ENCODE measurements at regions not wholly inside any gene's neighbourhood (a gene's known extent, or its start where the extent isn't known, plus 50 kb on each side); places are given as distances from the start of the nearest gene placed in this dataset.

- Histone ChIP-seq H3K9me3 (replicated peaks; ENCODE audit: control insufficient read depth, insufficient read depth, low read length) (peaks cover 3% of the 10 kb centered on the region), H3K9me1 (replicated peaks; ENCODE audit: control insufficient read depth, extremely low read depth, insufficient read depth, low read length) (no peaks in the 10 kb centered on the region), H3K9ac (replicated peaks; ENCODE audit: extremely low read depth, insufficient read depth, low read length) (no peak overlapping the region), H3K79me2 (ENCODE audit: control insufficient read depth, insufficient read depth, low read length) (no peaks in the 10 kb centered on the region), H3K4me2 (ENCODE audit: insufficient read depth, low read length) (no peak overlapping the region), H3K36me3 (ENCODE audit: control insufficient read depth in 2 of 2, extremely low read depth in 1 of 2, insufficient read depth in 2 of 2, low read length in 2 of 2) (no peaks in the 10 kb centered on the region), H4K20me1 (replicated peaks; ENCODE audit: control insufficient read depth, extremely low read depth, insufficient read depth, low read length) (no peaks in the 10 kb centered on the region), H3K4me3 (replicated peaks in 1 of 3; ENCODE audit: insufficient read depth in 1 of 3, low read depth in 1 of 3, low read length in 3 of 3) (no peak overlapping the region), H3K27ac (ENCODE audit: insufficient read depth, low read depth, low read length) (no peak overlapping the region), H3K27me3 (ENCODE audit: control insufficient read depth in 2 of 2, insufficient read depth in 2 of 2, low read length in 2 of 2) (no peaks in the 10 kb centered on the region), H3K4me1 (ENCODE audit: control insufficient read depth, extremely low read depth, insufficient read depth, low read length) (no peaks in the 10 kb centered on the region), H2AFZ (ENCODE audit: low read depth, low read length) (no peak overlapping the region)
- dilution Hi-C loops (cut with MboI; ENCODE audit: extremely low pct_ligation_motif_present, low sequenced_read_pairs) (no loop called here), intact Hi-C loops (cut with micrococcal nuclease) (no loop called here)
- FAIRE-seq, result no peak
- TF ChIP-seq POLR2A (IDR thresholded peaks at IDR 0.05; ENCODE audit: low read depth, low read length) (no peak), MAX (IDR thresholded peaks at IDR 0.05; ENCODE audit: insufficient read depth, insufficient read length) (no peak), FOS (IDR thresholded peaks at IDR 0.05; ENCODE audit: borderline replicate concordance, insufficient read depth, low read length) (no peak)
- TF ChIP-seq, protein P1, sequence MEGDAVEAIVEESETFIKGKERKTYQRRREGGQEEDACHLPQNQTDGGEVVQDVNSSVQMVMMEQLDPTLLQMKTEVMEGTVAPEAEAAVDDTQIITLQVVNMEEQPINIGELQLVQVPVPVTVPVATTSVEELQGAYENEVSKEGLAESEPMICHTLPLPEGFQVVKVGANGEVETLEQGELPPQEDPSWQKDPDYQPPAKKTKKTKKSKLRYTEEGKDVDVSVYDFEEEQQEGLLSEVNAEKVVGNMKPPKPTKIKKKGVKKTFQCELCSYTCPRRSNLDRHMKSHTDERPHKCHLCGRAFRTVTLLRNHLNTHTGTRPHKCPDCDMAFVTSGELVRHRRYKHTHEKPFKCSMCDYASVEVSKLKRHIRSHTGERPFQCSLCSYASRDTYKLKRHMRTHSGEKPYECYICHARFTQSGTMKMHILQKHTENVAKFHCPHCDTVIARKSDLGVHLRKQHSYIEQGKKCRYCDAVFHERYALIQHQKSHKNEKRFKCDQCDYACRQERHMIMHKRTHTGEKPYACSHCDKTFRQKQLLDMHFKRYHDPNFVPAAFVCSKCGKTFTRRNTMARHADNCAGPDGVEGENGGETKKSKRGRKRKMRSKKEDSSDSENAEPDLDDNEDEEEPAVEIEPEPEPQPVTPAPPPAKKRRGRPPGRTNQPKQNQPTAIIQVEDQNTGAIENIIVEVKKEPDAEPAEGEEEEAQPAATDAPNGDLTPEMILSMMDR (IDR thresholded peaks at IDR 0.05; ENCODE audit: extremely low read depth in 1 of 2, insufficient read depth in 1 of 2, low read depth in 1 of 2, low read length in 2 of 2), result no peak
- no peak for DNase-seq (ENCODE audit: low read depth, low spot score)
- ChIA-PET POLR2A (no interaction called here), CTCF (no interaction called here)
- BruUV-seq (replicated peaks), result no TSS peak
Measured at GRCh38 chr4:161061046-161061445, 1102.8 kb downstream of the FSTL5 start.

Measured in endothelial cell of umbilical vein (primary cell).